CD4-positive, alpha-beta T cell treated with Interleukin-4 for 4 hours (primary cell): ENCODE measurements at regions not wholly inside any gene's neighbourhood (a gene's known extent, or its start where the extent isn't known, plus 50 kb on each side); places are given as distances from the start of the nearest gene placed in this dataset.
"Not testable (repeated sequence)": the region's sequence is repeated elsewhere in the genome, so short reads cannot be mapped to it uniquely, and the experiment has no call there.

Experiments used
- DNase-seq: peaks from one replicate; pipeline ENCODE4 v3.0.0-alpha.2; 2020

DNA sequence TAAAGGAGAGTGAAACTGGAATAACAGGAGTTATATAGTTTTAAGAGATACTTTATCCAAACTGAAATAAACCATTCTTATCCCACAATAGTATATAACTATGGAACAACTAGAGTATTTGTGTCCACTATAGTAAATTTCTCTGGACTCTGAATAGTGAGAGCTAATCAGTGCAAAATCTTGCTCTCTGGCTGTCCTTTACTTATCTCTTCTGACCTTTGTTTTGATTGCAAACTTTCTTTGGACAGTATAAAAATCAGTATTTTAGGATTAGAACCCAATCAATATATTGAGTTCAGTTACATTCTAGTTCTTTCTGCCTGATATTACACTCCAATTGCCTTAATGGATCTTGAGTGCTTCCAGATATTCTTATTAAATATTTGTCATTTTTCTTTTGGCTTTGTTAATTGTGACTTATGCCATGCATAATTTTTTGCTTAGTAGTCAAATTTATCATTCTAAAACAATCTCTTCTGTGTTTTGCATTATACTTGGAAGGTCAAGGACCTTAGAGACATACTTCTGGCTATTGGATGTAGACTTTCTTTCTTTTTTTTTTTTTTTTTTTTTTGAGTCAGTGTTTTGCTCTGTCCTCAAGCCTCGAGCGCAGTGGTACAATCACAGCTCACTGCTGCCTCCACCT is 89.9 kb upstream of the AMN1 start:
- DNase-seq, result no peak

DNA sequence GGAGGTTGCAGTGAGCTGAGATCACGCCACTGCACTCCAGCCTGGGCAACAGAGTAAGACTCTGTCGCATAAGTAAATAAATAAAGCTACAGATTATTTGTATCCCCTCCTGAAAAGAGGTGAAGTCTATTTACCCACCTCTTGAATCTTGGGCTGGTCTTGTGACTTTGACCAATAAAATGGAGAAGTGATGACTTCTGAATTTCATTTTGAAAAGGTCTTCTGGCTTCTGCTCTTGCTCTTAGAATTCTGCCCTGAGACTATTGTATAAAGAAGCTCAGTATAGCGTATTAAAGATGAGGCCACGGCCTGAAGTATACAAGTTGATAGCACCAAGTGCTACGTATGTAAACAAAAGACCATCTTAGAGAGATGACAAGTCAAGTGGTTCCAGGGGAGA is 88.3 kb upstream of the AMN1 start:
- DNase-seq, result no peak

DNA sequence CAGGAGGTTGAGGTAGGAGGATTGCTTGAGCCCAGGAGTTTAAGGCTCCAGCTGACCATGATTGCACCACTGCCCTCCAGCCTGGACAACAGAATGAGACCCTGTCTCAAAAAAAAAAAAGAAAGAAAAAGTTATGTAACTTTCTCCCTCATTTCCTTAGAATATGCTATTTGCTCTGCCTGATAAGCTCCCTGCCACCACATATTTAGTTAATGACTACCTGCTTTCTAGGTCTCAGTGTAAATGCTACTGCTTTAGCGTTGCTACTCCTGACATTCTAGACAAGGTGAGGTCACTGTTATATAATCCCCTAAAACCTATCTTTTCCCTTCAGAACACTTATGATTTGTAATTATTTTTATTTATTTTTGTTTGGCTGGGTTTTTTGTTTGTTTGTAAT is 86.3 kb upstream of the AMN1 start:
- DNase-seq, result no peak

DNA sequence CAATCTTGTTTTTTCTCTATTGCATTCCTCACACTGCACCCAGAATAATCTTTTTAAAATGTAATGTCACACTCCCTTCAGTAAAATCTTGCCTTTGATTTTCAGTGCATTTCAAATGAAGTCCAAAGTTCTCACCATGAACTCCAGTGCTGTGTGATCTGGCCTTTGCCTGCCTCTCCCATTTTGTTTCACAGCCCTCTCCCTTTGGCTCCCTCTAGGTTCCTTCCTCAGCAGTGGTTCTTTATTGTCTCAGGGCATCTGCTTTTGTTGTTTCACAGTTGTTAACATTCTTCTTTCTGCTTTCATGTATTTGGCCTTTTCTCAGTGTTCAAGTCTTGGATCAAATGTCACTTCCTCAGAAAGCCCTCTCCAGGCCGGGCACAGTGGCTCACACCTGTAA is 84.5 kb upstream of the AMN1 start:
- no peak for DNase-seq

DNA sequence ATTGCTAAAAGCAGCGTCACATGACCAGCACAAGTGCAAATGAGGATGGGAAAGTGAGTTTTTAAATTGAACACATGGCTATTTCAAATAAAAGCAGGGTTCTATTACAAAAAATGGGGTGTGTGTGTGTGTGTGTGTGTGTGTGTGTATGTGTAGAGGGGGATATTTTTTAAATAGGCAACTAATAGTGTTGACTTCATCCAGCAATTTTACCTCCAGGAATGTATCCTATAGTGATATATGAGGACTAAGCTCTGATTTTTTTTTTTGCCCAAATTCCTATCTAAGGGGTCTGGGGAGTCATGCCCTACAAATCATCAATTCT is 78.9 kb upstream of the AMN1 start:
- no peak for DNase-seq

DNA sequence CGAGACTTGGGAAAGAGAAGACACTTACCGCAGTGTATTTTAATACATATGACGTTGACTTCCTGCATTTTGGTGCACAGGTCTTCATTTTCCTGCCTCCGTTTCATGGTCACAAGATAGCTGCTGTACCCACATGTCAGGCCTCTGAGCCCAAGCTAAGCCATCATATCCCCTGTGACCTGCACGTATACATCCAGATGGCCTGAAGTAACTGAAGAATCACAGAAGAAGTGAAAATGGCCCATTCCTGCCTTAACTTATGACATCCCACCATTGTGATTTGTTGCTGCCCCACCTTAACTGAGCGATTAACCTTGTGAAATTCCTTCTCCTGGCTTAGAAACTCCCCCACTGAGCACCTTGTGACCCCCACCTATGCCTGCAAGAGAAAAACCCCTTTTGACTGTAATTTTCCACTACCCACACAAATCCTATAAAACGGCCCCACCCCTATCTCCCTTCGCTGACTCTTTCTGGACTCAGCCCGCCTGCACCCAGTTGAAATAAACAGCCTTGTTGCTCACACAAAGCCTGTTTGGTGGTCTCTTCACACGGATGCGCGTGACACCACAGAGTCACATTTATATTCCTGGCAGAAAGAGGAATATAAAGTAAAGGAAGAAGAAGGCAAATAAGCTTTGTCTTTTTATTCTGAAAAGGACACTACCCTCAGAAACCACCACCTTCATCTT is 78.4 kb upstream of the AMN1 start:
- not testable (repeated sequence) for DNase-seq

DNA sequence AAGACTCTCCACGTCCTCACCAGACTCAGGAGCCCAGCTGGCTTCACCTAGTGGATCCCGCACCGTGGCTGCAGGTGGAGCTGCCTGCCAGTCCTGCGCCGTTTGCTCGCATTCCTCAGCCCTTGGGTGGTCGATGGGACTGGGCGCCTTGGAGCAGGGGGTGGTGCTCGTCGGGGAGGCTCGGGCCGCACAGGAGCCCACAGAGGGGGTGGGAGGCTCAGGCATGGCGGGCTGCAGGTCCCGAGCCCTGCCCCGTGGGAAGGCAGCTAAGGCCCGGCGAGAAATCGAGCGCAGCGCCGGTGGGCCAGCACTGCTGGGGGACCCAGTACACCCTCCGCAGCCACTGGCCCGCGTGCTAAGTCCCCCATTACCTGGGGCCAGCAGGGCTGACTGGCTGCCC is 76.9 kb upstream of the AMN1 start:
- DNase-seq, result not testable (repeated sequence)

DNA sequence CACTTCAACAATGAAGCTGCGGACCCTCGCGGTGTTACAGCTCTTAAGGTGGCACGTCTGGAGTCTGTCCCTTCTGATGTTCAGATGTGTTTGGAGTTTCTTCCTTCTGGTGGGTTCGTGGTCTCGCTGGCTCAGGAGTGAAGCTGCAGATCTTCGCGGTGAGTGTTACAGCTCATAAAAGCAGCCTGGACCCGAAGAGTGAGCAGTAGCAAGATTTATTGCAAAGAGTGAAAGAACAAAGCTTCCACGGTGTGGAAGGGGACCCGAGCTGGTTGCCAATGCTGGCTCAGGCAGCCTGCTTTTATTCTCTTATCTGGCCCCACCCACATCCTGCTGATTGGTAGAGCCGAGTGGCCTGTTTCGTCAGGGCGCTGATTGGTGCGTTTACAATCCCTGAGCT is 75.9 kb upstream of the AMN1 start:
- not testable (repeated sequence) for DNase-seq

DNA sequence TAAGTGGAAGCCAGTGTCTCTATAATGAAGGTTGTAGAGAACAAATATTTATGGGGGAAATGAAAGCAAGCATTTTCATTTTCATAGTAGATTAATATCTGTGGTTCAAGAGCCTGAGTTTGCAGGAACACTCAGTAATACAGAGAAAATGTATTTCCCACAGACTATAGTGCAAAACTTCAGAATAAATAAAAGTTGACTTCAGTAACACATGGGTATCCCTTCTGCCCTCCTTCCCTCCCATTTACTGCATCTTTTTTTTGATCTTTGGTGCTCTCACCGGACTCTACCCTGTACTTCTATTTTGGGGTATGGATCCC is 75.3 kb upstream of the AMN1 start:
- no peak for DNase-seq

DNA sequence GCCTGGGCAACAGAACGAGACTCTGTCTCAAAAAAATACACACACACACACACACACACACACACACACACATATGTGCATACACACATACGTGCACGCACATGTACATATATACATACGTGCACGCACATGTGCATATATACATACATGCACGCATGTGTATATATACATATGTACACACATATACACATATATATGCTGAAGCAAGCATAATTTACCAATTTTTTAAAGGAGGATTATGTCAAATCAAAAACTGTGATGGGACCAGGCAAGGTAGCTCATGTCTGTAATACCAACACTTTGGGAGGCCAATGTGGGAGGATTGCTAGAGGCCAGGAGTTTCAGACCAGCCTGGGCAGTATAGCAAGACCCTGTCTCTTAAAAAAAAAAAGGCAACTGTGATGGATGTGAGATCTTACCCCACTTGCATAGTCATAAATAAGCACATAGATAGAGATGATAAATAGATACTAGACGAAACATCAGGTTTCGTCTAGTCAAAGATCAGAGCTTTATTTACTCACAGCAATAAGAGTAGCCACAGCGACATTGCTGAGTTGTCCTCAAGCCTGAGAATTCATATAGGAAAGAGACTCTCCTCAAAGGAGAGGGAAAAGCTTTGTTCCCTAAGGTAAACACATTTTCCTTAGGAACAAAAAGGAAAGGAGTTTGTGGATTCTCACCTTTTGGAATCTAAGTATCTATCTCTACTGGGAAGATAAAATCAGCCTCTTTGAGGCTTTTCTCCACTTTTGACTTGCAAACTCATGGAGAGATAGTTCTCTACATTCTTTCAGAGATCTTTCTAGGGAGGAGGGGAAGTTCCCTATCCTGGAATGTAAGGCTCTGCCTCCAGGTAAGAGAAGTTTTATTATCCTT is 74.7 kb upstream of the AMN1 start:
- DNase-seq, result no peak

DNA sequence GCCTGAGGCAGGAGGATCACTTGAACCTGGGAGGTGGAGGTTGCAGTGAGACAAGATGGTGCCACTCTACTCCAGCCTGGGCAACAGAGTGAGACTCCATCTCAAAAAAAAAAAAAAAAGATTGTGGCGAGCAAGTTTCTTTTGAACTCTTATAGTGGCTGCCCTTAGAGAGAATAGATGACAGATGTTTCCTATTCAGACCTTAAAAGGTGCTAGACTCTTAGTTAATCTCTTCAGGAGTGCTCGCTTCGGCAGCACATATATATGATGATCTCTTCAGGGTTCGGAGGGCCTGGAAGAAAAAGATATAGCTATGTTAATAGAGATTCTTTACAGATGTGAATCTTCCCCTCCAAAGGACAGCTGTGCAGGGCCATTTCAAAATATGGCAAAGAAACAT is 73.1 kb upstream of the AMN1 start:
- no peak for DNase-seq

DNA sequence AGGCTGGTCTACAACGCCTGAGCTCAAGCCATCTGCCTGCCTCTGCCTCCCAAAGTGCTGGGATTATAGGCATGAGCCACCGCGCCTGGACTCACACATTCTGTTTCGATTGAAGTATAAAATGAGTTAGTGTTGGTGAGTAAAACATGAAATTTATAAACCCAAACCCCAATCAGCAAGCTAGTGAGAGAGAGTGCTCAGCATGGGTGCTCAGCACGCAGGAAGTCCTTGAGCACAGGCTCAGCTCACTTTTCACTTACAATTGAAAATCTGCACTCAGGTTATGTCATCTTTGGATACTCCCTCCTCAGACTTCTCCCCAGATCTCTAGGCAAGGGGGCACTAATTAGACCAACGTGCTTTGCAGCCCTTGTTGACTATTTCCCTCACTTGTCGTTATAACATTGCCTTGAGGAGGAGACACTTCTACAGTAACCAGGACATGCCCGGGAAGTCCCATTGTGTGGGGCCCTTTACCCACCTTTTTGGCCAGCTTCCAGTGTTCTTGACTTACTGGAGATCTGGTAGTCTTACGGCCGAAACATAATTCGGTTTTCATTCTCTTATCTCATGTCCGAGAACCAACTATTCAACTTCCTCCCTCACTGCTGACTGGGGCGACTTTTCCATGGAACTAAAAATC is 68.5 kb upstream of the AMN1 start:
- DNase-seq, result peak; percentile 36

DNA sequence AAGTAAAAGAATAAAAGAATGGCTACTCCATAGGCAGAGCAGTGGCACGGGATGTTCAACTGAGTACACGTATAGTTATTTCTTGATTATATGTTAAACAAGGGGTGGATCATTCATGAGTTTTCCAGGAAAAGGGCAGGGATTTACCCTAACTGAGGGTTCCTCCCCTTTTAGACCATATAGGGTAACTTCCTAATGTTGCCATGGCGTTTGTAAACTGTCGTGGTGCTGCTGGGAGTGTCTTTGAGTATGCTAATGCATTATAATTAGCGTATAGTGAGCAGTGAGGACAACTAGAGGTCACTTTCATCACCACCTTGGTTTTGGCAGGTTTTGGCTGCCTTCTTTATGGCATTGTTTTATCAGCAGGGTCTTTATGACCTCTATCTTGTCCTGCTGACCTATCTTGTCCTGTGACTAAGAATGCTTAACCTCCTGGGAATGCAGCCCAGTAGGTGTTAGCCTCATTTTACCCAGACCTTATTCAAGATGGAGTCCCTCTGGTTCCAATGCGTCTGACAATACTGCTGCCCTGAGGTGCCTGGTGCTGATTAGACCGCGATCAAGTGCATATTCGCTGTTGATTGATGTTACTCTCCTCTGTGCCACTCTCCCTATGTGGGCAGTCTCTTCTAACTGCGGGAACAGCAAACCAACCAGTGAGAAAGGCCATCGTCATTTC is 67.6 kb upstream of the AMN1 start:
- DNase-seq, result no peak

DNA sequence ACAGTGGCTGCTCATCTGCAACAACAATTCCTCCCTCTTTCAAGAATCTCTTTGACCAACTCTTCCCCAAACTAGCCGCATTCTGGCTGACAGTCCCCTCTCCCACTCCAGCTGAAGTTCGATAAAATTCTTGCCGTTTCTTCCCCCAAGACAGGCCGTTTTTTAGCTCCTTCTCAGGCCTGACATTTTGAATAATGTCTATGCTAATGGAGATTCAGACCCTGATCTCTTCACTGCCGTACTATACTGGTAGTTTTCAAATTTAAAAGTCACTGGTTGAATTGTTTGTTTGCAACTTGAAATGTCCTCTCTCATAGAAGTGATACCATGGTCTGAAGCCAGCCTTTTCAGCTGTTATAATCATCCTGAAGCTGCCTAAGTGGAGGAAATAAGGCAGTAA is 65.9 kb upstream of the AMN1 start:
- DNase-seq, result no peak

DNA sequence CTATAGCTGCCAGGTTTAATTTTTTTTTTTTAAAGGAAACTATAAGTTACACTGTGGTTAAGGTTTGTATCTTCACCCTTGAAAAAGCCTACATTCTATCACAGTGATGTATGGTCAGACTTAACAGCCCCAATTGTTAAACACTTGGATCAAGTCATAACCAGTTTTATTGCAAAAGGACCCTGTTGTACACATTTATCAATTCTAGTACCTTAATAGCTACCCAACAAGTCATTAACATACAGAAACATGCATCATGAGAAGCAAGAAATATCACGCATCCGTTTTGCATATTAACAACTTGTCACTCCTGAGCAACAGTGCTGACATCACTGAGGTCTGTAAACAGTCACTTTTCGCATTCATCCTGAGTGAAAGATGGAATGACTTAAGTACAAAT is 62.4 kb upstream of the AMN1 start:
- not testable (repeated sequence) for DNase-seq

DNA sequence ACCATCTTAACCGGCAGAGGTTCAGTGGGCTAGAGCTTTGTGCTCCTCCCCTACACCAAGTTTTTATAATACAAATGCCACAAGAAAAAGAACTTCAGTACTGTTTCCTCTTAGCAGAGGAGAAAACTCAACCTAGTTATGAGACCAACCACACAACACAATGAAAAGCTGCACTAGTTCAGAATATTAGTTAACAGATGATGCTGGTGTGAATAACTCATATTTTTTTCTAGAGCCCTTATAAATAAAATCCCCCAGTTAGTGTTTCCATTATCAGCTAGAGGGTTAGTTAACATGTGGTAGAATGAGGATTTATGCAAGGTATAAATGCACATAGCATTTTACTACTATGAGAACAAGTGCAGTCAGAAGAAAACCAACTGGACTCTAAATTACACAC is 61.9 kb upstream of the AMN1 start:
- DNase-seq, result no peak

DNA sequence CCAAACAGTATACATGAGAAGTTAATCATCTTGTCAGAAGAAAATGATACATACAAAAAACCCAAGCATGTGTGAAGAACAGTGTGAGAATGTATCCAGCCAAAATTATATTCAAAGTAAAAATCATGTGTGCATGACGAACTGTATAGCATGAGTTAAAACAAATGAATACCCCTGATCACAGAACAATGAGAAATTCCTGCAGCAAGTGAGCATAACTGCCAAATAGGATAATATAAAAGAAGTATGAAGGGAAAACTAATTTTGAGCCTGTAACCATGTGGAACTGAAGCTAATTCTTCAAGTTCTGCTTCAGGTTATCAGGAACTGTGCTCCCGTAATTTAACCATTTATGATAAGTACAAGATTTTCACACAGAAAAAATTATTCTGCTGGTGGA is 56.5 kb upstream of the AMN1 start:
- DNase-seq, result no peak

DNA sequence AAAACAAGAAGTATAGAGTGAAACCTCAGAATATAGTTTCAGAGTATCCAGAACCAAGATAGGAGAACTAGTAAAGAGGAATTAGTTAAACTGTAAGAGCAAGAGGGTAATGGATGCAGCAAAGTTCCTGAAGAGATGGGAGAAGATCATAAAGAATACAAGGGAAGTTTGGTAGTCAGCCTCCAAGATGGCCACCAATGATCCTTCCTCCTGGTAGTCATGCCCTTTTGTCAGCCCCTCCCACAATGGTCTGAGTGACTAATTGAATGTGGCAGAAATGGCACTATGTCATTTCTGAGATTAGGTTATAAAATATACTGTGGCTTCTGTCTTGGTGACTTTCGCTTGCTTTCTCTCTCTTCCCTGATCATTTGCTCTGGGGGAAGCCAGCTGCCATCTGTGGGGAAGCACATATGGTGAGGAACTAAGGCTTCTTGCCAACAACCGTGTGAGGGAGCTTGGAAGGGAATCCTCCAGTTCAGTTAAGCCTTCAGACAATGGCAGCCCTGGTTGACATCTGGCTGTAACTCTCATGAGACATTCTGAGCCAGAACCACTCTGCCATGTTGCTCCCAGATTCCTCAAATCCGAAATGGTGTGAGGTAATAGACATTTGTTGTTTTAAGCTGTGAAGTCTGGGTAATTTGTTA is 55.3 kb upstream of the AMN1 start:
- no peak for DNase-seq

DNA sequence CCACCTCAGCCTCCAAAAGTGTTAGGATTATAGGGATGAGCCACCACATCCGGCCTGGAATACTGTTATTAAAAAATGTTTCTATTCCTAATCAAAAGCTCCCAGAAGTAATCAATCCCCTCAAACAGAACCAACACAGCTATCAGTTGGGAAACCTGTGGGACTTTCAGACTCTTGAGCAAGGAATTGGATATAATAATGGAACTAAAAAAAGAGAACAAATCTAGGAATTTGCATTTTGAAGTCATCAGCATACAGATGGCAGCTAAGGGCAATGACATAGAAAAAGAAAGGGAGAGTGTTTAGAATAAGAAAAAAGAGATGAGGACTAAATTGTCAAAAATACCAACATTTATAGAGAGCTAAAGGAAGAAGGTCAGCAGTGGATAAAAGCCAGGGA is 54.7 kb upstream of the AMN1 start:
- DNase-seq, result no peak

DNA sequence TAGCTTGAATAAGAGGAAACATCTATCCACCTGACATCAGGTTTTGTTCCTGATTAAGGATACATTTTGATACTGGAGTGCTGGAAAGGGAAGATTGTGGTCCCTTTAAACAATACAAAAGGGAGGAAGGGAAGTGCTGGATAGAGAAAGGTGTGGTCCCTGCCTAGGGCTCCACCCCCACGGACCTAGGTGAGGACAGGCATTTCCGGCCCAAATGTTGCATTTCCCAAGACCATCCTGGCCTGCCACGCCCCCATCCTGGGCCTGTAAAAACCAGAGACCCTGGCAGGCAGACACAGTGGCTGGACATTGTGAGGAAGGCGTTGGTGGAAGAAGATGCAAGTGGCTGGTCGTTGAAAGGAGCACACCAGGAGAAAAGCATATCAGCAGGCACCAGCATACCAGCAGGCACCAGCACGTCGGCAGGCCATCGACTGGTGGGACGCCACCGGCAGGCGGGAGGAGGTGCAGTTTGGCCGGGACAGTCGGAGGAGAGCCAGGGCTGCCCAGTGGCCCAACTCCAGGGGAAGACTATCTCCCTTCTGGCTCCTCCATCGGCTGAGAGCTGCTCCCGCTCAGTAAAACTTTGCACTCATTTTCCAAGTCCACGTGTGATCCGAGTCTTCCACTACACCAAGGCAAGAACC is 53.2 kb upstream of the AMN1 start:
- DNase-seq, result no peak

DNA sequence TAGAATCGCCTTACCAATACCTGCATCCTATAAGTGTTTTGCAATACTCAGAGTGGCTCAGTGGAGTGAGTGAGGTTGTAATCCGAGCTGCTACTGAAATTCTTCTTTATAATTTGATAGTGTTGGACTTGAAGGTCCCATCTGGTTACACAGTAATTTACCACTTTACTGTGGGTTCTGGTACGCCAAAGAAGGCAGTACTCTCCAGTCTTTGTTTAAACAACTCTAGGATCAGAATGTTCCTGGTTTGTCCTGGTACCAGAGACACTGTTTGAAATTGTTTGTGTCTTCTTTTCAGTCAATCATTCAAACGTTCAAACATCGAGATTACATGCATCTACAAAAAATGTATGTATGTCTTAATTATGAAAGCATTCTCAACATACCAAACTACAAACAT is 51.3 kb upstream of the AMN1 start:
- no peak for DNase-seq

DNA sequence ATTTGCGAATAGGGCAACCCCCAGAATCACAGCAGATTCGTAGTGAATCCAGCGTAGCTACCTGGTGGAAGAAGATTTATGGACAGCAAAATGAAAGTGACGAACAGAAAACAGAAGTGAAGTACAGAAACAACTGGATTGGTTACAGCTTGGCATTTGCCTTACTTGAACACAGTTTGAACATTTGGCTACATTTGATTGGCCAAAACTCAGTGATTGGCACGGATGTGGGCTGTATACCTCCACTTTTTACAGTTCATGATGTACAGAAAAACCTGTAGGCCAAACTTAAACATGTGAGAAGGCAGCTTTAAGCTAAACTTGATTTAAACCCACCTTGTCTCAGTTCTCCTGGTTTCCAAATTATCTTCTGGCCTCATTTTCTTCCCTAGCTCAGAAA is 49.9 kb upstream of the AMN1 start:
- DNase-seq, result no peak
